ENCODE measurements at regions not wholly inside any gene's neighbourhood (a gene's known extent, or its start where the extent isn't known, plus 50 kb on each side); places are given as distances from the start of the nearest gene placed in this dataset.

DNA sequence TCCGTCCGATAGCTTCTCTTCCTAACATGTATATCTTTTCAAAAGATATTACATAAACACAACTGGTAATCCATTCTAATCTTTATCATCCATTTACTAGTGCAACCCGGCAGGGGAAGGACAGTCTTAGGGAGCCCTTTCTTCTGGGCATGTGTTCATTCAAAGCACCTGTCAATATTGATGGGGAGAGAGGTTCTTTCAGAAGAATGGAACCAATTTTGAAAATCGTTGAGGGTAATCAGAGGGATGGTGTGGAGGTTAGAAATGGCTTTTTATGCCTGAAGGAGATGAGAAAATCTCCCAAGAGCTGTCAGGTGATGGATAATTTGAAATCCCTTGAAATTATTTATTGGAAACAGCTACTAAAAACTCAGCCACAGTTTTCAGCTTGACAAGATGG is 561.9 kb upstream of the DCC start:
- TF ChIP-seq ZFP30 (CRISPR knock-in tag; IDR thresholded peaks at IDR 0.05), result no peak
- no peak for TF ChIP-seq PPARA (CRISPR knock-in tag; IDR thresholded peaks at IDR 0.05; ENCODE audit: borderline replicate concordance)
- TF ChIP-seq ZFP3 (CRISPR knock-in tag; IDR thresholded peaks at IDR 0.05), result no peak

Measured in SK-N-SH treated with all-trans-retinoic acid at 6 μM for 48 hours (cell line).